ENCODE measurements at regions not wholly inside any gene's neighbourhood (a gene's known extent, or its start where the extent isn't known, plus 50 kb on each side); places are given as distances from the start of the nearest gene placed in this dataset.

- intact Hi-C loops (cut with DNase I; ENCODE audit: low total_unique reads), result no loop called here
Observed at GRCh38 chr2:114261366-114261765, 181.1 kb upstream of the DPP10 start.

DNA sequence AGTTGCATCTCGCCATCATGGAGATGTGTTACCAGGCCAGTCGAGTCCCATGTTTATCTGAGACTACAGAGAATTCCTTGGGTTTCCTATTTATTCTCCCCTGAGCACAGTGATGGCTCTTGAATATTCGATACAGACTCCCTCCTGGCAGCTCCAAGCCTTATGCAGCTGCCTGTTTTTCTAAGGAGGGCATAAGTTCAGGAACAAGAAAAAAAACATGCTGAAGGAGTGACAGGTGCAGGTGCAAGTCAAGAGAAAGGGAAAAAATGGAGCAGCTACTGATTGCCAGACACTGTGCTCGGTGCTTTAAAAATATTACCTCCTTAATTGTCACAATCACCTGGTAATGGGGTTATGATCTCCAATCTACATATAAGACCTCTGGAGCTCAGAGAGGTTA is 177.2 kb upstream of the DPP10 start:
- 64 to 74% methylated on average over 4 of the region's 4 CpGs for WGBS, 2 donors

More at GRCh38 chr2:114261366-114261765, 181.1 kb upstream of the DPP10 start:
- H3K4me3 ChIP-seq (ENCODE audit: low read depth, poor library complexity, severe bottlenecking), result no peak overlapping the region
- no peak for DNase-seq (ENCODE audit: low spot score in 2 of 2)
- no peak for TF ChIP-seq POLR2A (IDR thresholded peaks at IDR 0.05)
- TF ChIP-seq, protein P1, sequence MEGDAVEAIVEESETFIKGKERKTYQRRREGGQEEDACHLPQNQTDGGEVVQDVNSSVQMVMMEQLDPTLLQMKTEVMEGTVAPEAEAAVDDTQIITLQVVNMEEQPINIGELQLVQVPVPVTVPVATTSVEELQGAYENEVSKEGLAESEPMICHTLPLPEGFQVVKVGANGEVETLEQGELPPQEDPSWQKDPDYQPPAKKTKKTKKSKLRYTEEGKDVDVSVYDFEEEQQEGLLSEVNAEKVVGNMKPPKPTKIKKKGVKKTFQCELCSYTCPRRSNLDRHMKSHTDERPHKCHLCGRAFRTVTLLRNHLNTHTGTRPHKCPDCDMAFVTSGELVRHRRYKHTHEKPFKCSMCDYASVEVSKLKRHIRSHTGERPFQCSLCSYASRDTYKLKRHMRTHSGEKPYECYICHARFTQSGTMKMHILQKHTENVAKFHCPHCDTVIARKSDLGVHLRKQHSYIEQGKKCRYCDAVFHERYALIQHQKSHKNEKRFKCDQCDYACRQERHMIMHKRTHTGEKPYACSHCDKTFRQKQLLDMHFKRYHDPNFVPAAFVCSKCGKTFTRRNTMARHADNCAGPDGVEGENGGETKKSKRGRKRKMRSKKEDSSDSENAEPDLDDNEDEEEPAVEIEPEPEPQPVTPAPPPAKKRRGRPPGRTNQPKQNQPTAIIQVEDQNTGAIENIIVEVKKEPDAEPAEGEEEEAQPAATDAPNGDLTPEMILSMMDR (IDR thresholded peaks at IDR 0.05), result no peak

GRCh38 chr2:114274957-114275356 is 167.5 kb upstream of the DPP10 start:
- no peak for TF ChIP-seq POLR2A (IDR thresholded peaks at IDR 0.05)
- TF ChIP-seq, protein P1 (IDR thresholded peaks at IDR 0.05), result no peak
- intact Hi-C loops (cut with DNase I; ENCODE audit: low total_unique reads), result no loop called here
- DNase-seq (ENCODE audit: low spot score in 2 of 2), result no peak
- no peak overlapping the region for H3K4me3 ChIP-seq (ENCODE audit: low read depth, poor library complexity, severe bottlenecking)

More for the DNA sequence above, 177.2 kb upstream of the DPP10 start:
- no peak for TF ChIP-seq POLR2A (IDR thresholded peaks at IDR 0.05)
- TF ChIP-seq, protein P1 (IDR thresholded peaks at IDR 0.05), result no peak
- intact Hi-C loops (cut with DNase I; ENCODE audit: low total_unique reads), result no loop called here
- no peak for DNase-seq (ENCODE audit: low spot score in 2 of 2)
- no peak overlapping the region for H3K4me3 ChIP-seq (ENCODE audit: low read depth, poor library complexity, severe bottlenecking)

- intact Hi-C loops (cut with DNase I; ENCODE audit: low total_unique reads), result no loop called here
- WGBS, 2 donors, result 89 to 93% methylated on average over 2 of the region's 2 CpGs
Observed at GRCh38 chr2:114281188-114281587, 161.3 kb upstream of the DPP10 start.

DNA sequence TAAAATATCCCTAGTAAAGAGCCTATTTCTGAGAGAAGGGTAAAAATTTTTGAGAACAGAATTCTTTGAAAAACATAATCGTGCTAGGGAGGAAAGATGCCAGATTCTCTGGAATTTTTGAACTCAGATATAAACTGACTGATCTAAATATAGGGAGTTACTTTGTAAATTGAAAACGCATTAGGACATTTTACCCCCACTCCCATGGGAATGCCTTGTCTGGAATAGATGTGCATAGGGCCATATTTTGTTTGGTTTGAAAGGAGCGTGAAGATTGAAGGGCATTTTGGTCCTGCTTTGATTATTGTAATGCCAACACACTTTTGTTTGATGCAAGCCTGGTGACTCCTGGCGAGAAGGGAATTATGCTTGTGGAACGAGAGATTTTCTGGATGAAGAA is 158.7 kb upstream of the DPP10 start:
- TF ChIP-seq POLR2A (IDR thresholded peaks at IDR 0.05), result no peak
- TF ChIP-seq, protein P1 (IDR thresholded peaks at IDR 0.05), result no peak
- intact Hi-C loops (cut with DNase I; ENCODE audit: low total_unique reads), result no loop called here
- 65 to 70% methylated on average over 5 of the region's 5 CpGs for WGBS, 2 donors
- no peak overlapping the region for H3K4me3 ChIP-seq (ENCODE audit: low read depth, poor library complexity, severe bottlenecking)
- no peak for DNase-seq (ENCODE audit: low spot score in 2 of 2)

More at GRCh38 chr2:114281188-114281587, 161.3 kb upstream of the DPP10 start:
- H3K4me3 ChIP-seq (ENCODE audit: low read depth, poor library complexity, severe bottlenecking), result no peak overlapping the region
- TF ChIP-seq POLR2A (IDR thresholded peaks at IDR 0.05), result no peak
- TF ChIP-seq, protein P1 (IDR thresholded peaks at IDR 0.05), result no peak
- DNase-seq (ENCODE audit: low spot score in 2 of 2), result no peak

DNA sequence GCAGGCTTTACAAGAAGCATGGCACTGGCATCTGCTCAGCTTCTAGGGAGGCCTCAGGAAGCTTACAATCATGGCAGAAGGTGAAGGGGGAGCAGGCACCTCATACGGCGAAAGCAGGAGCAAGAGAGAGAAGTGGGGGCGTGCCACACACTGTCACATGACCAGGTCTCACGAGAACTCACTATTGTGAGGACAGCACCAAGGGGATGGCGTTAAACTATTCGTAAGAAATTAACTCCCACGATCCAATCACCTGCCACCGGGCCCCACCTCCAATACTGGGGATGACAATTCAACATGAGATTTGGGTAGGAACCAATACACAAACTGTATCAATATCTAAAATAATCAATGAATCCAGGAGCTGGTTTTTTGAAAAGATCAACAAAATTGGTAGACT is 156.0 kb upstream of the DPP10 start:
- 90 to 91% methylated on average over 8 of the region's 8 CpGs for WGBS, 2 donors
- no peak overlapping the region for H3K4me3 ChIP-seq (ENCODE audit: low read depth, poor library complexity, severe bottlenecking)
- DNase-seq (ENCODE audit: low spot score in 2 of 2), result no peak
- TF ChIP-seq POLR2A (IDR thresholded peaks at IDR 0.05), result no peak
- TF ChIP-seq, protein P1 (IDR thresholded peaks at IDR 0.05), result no peak
- intact Hi-C loops (cut with DNase I; ENCODE audit: low total_unique reads), result no loop called here

Measured in lower leg skin (tissue), 4 donors.